Erythroblast (primary cell): ENCODE measurements at regions not wholly inside any gene's neighbourhood (a gene's known extent, or its start where the extent isn't known, plus 50 kb on each side); places are given as distances from the start of the nearest gene placed in this dataset.

ENCODE experiments used
- GATA1 ChIP-seq: IDR thresholded peaks from 2 replicates; pipeline ENCODE4 v1.6.1; 2011; ENCODE audit warnings: low read depth, mild to moderate bottlenecking, control low read depth, low read length, moderate library complexity
- POLR2A ChIP-seq: IDR thresholded peaks from 2 replicates; pipeline ENCODE4 v1.6.1; 2011; ENCODE audit warnings: mild to moderate bottlenecking, low read length

DNA sequence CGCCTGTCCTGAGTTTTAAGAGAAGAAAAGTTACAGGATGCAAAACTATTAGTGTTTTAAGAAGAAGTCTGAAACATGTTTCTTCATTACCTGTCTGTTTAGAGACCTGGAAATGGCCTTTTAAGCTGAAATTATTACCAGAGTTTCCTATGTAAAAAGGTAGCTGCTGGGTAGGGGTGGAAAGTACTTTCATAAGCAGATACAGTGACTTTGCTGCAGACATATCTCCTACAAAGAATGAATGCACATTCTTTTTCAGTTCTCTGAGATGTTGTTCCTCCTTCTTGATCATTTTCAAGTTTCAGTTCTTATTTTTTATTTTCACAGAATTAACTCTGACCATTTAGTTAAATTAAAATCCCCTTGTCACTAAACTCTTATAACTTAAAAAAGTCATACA is 1329.6 kb downstream of the KCNT2 start:
- TF ChIP-seq POLR2A (no peak), GATA1 (no peak)
